GM12878 (cell line): ENCODE measurements at regions not wholly inside any gene's neighbourhood (a gene's known extent, or its start where the extent isn't known, plus 50 kb on each side); places are given as distances from the start of the nearest gene placed in this dataset.

Experiments
- CREB1 ChIP-seq: IDR thresholded peaks from 2 replicates; pipeline ENCODE4 v1.6.1; 2012; ENCODE audit warnings: low read depth, mild to moderate bottlenecking, inconsistent platforms
- MXI1 ChIP-seq: fragments of 150-350 bp; IDR thresholded peaks from 2 replicates; pipeline ENCODE4 v1.6.1; 2011; ENCODE audit warnings: low read depth, mild to moderate bottlenecking, inconsistent platforms, low read length, improper control_type of control experiment
- NRF1 ChIP-seq: conservative IDR thresholded peaks from 2 replicates; pipeline ENCODE4 v1.6.1; 2011; ENCODE audit warnings: mild to moderate bottlenecking, low read depth, low read length, improper control_type of control experiment
- RELA ChIP-seq: fragments of 450-650 bp; IDR thresholded peaks from 2 replicates; pipeline ENCODE4 v1.8.0; 2014; ENCODE audit warnings: borderline replicate concordance; ENCODE audit not compliant: partially characterized antibody
- SMAD5 ChIP-seq: IDR thresholded peaks from 2 replicates; pipeline ENCODE4 v1.6.1; 2016; ENCODE audit warnings: antibody characterized with exemption, low read depth
- TAF1 ChIP-seq: IDR thresholded peaks from 2 replicates; pipeline ENCODE4 v1.6.1; 2011; ENCODE audit warnings: mild to moderate bottlenecking, low read depth, low read length, borderline replicate concordance
- TCF12 ChIP-seq: IDR thresholded peaks from 2 replicates; pipeline ENCODE4 v1.6.1; 2011; ENCODE audit warnings: low read depth, mild to moderate bottlenecking, low read length
- ZNF622 ChIP-seq: fragments of 450-650 bp; IDR thresholded peaks from 2 replicates; pipeline ENCODE4 v1.6.1; 2017; ENCODE audit warnings: mild to moderate bottlenecking, inconsistent platforms
- TF ChIP-seq, protein P1 (sequence below): fragments of 450-650 bp; formaldehyde crosslinking; IDR thresholded peaks from 2 replicates; pipeline ENCODE4 v1.4.0; 2020; ENCODE audit warnings: mild to moderate bottlenecking, moderate library complexity
- TF ChIP-seq, protein P2 (sequence below): IDR thresholded peaks from 2 replicates; pipeline ENCODE4 v1.6.1; 2011; ENCODE audit warnings: low read depth, low read length, improper control_type of control experiment, borderline replicate concordance

- TF ChIP-seq, protein P1, sequence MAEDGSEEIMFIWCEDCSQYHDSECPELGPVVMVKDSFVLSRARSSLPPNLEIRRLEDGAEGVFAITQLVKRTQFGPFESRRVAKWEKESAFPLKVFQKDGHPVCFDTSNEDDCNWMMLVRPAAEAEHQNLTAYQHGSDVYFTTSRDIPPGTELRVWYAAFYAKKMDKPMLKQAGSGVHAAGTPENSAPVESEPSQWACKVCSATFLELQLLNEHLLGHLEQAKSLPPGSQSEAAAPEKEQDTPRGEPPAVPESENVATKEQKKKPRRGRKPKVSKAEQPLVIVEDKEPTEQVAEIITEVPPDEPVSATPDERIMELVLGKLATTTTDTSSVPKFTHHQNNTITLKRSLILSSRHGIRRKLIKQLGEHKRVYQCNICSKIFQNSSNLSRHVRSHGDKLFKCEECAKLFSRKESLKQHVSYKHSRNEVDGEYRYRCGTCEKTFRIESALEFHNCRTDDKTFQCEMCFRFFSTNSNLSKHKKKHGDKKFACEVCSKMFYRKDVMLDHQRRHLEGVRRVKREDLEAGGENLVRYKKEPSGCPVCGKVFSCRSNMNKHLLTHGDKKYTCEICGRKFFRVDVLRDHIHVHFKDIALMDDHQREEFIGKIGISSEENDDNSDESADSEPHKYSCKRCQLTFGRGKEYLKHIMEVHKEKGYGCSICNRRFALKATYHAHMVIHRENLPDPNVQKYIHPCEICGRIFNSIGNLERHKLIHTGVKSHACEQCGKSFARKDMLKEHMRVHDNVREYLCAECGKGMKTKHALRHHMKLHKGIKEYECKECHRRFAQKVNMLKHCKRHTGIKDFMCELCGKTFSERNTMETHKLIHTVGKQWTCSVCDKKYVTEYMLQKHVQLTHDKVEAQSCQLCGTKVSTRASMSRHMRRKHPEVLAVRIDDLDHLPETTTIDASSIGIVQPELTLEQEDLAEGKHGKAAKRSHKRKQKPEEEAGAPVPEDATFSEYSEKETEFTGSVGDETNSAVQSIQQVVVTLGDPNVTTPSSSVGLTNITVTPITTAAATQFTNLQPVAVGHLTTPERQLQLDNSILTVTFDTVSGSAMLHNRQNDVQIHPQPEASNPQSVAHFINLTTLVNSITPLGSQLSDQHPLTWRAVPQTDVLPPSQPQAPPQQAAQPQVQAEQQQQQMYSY (CRISPR knock-in tag): no peak
- TF ChIP-seq NRF1 (no peak), CREB1 (no peak), MXI1 (no peak), ZNF622 (no peak), TAF1 (no peak), TCF12 (no peak), SMAD5 (no peak), RELA (no peak)
- TF ChIP-seq, protein P2, sequence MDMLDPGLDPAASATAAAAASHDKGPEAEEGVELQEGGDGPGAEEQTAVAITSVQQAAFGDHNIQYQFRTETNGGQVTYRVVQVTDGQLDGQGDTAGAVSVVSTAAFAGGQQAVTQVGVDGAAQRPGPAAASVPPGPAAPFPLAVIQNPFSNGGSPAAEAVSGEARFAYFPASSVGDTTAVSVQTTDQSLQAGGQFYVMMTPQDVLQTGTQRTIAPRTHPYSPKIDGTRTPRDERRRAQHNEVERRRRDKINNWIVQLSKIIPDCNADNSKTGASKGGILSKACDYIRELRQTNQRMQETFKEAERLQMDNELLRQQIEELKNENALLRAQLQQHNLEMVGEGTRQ: no peak
Measured at GRCh38 chr20:12064540-12064939, 146.8 kb downstream of the BTBD3 start (continued).
